Bronchial epithelial cell (primary cell): ENCODE measurements at regions not wholly inside any gene's neighbourhood (a gene's known extent, or its start where the extent isn't known, plus 50 kb on each side); places are given as distances from the start of the nearest gene placed in this dataset.
A peak's percentile ranks its signal among the peaks of the same experiment; 100 is the strongest.
"Not testable (repeated sequence)": the region's sequence is repeated elsewhere in the genome, so short reads cannot be mapped to it uniquely, and the experiment has no call there.

Experiments
- DNase-seq: peaks from one replicate; pipeline ENCODE4 v3.0.0-alpha.2; 2010; ENCODE audit warnings: low read depth
- FAIRE-seq: peaks from 2 replicates; lab custom pipeline; 2011; peaks lifted over from hg19 to GRCh38; lab: Jason Lieb, UNC
- H3K27me3 ChIP-seq: 2 replicates; pipeline ENCODE4 v1.5.1; 2011; ENCODE audit warnings: low read length; ENCODE audit not compliant: control insufficient read depth, insufficient read depth
- H3K36me3 ChIP-seq: 2 replicates; pipeline ENCODE4 v1.5.1; 2011; ENCODE audit warnings: low read length; ENCODE audit not compliant: control insufficient read depth, insufficient read depth
- H3K4me3 ChIP-seq: 2 replicates; pipeline ENCODE4 v1.5.1; 2011; ENCODE audit warnings: mild to moderate bottlenecking, low read depth, low read length, control low read depth
- TF ChIP-seq, protein P1 (sequence below): IDR thresholded peaks from 2 replicates; pipeline ENCODE4 v1.5.1; 2011; ENCODE audit warnings: mild to moderate bottlenecking, moderate library complexity, low read length, control low read depth, inconsistent platforms; ENCODE audit not compliant: insufficient read depth, severe bottlenecking

DNA sequence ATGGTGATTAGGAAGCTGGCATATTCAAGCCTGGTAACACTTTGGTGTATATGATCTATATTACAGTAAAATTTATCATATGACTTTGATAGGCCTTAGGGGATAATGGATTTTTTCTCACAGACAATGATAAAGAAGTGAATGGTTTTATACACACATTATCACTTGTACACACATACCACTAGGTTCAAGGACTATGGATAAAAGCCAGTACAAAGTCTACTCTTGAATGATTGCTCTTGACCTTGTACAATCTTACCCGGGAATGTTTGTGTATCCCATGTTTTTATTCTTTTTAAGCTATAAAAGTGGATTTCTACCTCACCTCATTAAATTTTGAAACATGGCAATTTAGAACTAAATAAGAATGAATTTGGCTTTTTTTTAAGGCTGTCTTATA lies 414.5 kb upstream of the ADAMTSL1 start:
- DNase-seq (no peak), FAIRE-seq (no peak)
- no peak overlapping the region for H3K4me3 ChIP-seq
- no peaks in the 10 kb centered on the region for H3K36me3 ChIP-seq
- H3K27me3 ChIP-seq = no peaks in the 10 kb centered on the region
- TF ChIP-seq, protein P1, sequence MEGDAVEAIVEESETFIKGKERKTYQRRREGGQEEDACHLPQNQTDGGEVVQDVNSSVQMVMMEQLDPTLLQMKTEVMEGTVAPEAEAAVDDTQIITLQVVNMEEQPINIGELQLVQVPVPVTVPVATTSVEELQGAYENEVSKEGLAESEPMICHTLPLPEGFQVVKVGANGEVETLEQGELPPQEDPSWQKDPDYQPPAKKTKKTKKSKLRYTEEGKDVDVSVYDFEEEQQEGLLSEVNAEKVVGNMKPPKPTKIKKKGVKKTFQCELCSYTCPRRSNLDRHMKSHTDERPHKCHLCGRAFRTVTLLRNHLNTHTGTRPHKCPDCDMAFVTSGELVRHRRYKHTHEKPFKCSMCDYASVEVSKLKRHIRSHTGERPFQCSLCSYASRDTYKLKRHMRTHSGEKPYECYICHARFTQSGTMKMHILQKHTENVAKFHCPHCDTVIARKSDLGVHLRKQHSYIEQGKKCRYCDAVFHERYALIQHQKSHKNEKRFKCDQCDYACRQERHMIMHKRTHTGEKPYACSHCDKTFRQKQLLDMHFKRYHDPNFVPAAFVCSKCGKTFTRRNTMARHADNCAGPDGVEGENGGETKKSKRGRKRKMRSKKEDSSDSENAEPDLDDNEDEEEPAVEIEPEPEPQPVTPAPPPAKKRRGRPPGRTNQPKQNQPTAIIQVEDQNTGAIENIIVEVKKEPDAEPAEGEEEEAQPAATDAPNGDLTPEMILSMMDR = no peak

DNA sequence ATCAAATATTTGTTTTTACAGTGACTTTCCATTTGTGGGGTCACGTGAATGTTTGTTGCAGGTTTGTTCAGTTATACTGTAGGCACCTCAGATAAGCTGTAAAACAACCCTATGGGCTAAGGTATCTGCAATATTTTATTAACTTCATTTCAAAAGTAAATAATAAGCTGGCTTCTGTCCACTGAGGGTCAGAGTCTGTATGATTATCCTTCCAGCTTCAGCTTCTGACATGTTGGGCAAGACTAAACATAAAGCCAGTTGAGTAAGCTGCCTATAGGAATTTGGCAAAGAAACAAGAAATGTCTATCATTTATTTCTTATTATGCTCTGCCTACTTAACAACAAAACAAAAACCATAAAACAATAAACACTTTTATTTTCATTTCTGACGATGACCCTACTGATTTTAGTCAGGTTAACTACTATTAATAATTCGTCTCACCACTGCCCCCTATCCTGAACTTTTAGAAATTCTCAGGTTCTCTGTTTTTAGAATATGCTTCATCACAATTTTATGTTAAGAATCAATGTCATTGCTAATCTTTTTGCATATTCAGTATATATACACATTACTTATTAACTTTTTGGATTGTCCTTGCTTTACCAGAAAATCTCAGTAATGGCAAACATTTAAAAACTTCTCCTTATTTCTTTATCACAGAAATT lies 413.6 kb upstream of the ADAMTSL1 start:
- no peaks in the 10 kb centered on the region for H3K36me3 ChIP-seq
- H3K27me3 ChIP-seq = no peaks in the 10 kb centered on the region
- DNase-seq (peak; percentile 81), FAIRE-seq (no peak)
- TF ChIP-seq, protein P1 = no peak
- no peak overlapping the region for H3K4me3 ChIP-seq

DNA sequence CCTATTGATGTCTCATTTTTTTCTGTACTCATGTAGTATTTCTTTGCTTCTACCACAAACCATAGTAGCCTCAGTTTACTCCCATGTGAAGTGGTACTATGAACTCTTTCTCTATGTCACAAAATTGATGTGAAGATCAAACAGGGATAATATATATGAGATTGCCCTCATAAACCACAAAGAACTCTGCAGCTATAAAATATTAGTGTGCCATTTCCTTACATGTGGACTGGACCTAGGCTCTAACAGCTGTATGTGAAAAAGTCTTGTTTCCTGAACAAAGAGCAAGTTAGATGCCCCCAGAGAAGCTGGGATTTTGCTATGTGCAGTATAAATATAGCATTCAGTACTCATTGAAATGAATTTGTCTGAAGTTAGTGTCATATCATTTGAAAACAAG lies 412.6 kb upstream of the ADAMTSL1 start:
- TF ChIP-seq, protein P1 = no peak
- DNase-seq (no peak), FAIRE-seq (no peak)
- Histone ChIP-seq H3K27me3 (no peaks in the 10 kb centered on the region), H3K4me3 (no peak overlapping the region), H3K36me3 (no peaks in the 10 kb centered on the region)

DNA sequence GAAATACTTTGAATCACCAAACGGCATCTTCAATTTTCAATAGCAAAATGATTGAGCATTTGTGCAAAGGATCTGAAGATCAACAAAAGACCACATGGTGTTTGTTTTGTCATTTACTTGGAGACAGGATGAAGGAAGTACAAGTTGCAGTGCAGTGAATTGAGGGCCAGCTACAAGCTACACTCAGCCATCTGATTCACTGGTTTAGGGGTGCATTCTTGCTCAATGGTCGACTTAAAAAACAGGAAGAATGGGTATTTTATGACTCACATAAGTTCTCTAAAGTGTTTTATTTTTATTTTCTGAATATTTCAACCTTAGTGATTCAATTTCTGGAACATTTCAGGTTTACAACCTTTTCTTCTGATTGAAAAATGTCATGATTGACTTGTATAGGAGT lies 412.1 kb upstream of the ADAMTSL1 start:
- Histone ChIP-seq H3K36me3 (no peaks in the 10 kb centered on the region), H3K4me3 (no peak overlapping the region), H3K27me3 (no peaks in the 10 kb centered on the region)
- TF ChIP-seq, protein P1 = no peak
- peak; percentile 72 for DNase-seq
- no peak for FAIRE-seq

DNA sequence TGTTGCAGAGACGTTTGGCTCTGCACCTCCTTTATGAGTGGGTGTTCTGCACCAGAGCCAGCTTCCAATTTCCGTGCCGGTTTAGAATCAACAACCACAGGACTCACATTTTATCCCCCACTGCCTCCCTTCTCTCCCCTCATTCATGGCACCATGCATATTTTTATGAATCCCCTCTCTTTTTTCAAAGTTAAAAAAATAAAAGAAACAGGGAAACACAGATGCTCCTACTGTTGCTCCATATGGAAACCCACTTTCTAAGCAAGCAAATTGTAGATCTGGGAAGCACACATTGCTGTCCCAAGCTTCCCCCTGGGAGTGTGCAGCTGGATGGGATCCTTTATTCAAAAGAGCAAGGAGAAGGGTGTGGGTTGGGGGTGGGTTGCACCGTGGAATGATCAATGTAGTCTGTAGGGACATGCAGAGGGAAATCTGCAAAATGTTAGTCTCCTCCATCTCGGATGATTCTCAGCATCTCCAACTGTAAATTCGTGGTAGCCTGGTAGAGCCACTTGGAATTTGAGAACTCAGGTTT lies 410.0 kb upstream of the ADAMTSL1 start:
- no peak overlapping the region for H3K4me3 ChIP-seq
- no peaks in the 10 kb centered on the region for H3K27me3 ChIP-seq
- no peaks in the 10 kb centered on the region for H3K36me3 ChIP-seq
- TF ChIP-seq, protein P1 = no peak
- no peak for DNase-seq
- no peak for FAIRE-seq

DNA sequence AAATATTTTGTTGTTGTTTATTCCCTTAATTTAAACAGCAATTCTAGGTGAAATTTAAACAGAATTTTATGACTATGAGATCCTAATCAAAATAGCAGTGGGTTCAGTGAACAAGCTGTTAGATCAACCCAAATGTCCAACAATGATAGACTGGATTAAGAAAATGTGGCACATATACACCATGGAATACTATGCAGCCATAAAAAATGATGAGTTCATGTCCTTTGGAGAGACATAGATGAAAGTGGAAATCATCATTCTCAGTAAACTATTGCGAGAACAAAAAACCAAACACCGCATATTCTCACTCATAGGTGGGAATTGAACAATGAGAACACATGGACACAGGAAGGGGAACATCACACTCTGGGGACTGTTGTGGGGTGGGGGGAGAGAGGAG lies 407.3 kb upstream of the ADAMTSL1 start:
- FAIRE-seq, DNase-seq, H3K27me3 ChIP-seq, H3K4me3 ChIP-seq, H3K36me3 ChIP-seq: not testable (repeated sequence)
